Trophoblast cell (in vitro differentiated cells and primary cell): ENCODE measurements at regions not wholly inside any gene's neighbourhood (a gene's known extent, or its start where the extent isn't known, plus 50 kb on each side); places are given as distances from the start of the nearest gene placed in this dataset.
A peak's percentile ranks its signal among the peaks of the same experiment; 100 is the strongest.

Experiments
- DNase-seq, 2 donors: peaks; one replicate each; pipeline ENCODE4 v3.0.0-alpha.2; 2016
- H2AFZ ChIP-seq: 2 replicates; pipeline ENCODE4 v1.6.1; 2013; ENCODE audit warnings: low read length, moderate library complexity, mild to moderate bottlenecking; ENCODE audit not compliant: insufficient read depth, poor library complexity
- H2AK5ac ChIP-seq: 2 replicates; pipeline ENCODE4 v1.6.1; 2013; ENCODE audit warnings: mild to moderate bottlenecking, low read length
- H2BK120ac ChIP-seq: 2 replicates; pipeline ENCODE4 v1.6.1; 2013; ENCODE audit warnings: low read length, mild to moderate bottlenecking, moderate library complexity; ENCODE audit not compliant: insufficient read depth, poor library complexity
- H2BK12ac ChIP-seq: 2 replicates; pipeline ENCODE4 v1.6.1; 2013; ENCODE audit warnings: mild to moderate bottlenecking, low read length, moderate library complexity
- H2BK5ac ChIP-seq: 2 replicates; pipeline ENCODE4 v1.6.1; 2013; ENCODE audit warnings: low read length, low read depth, moderate library complexity, mild to moderate bottlenecking; ENCODE audit not compliant: poor library complexity
- H3K14ac ChIP-seq: 2 replicates; pipeline ENCODE4 v1.6.1; 2013; ENCODE audit warnings: mild to moderate bottlenecking, low read length
- H3K18ac ChIP-seq: 2 replicates; pipeline ENCODE4 v1.6.1; 2013; ENCODE audit warnings: mild to moderate bottlenecking, low read length
- H3K23ac ChIP-seq: 2 replicates; pipeline ENCODE4 v1.6.1; 2013; ENCODE audit warnings: low read length
- H3K27ac ChIP-seq: 2 replicates; pipeline ENCODE4 v1.5.1; 2013; ENCODE audit warnings: low read depth, mild to moderate bottlenecking, inconsistent platforms, low read length, moderate library complexity
- H3K27me3 ChIP-seq: 2 replicates; pipeline ENCODE4 v1.6.1; 2013; ENCODE audit warnings: inconsistent platforms, mild to moderate bottlenecking, low read length, moderate library complexity; ENCODE audit not compliant: insufficient read depth
- H3K36me3 ChIP-seq, 2 experiments: 1 replicate in 1 of 2; 2 replicates in 1 of 2; pipeline ENCODE4 v1.6.1; 2013; ENCODE audit warnings: low read length in 2 of 2, mild to moderate bottlenecking in 2 of 2, moderate library complexity in 1 of 2; ENCODE audit not compliant: insufficient read depth in 2 of 2, control insufficient read depth in 1 of 2
- H3K4ac ChIP-seq: 2 replicates; pipeline ENCODE4 v1.6.1; 2013; ENCODE audit warnings: low read depth, mild to moderate bottlenecking, low read length, moderate library complexity
- H3K4me1 ChIP-seq, 2 experiments: 1 replicate in 1 of 2; 2 replicates in 1 of 2; pipeline ENCODE4 v1.6.1; 2013; ENCODE audit warnings: low read length in 2 of 2, mild to moderate bottlenecking in 2 of 2, moderate library complexity in 1 of 2; ENCODE audit not compliant: insufficient read depth in 2 of 2, control insufficient read depth in 1 of 2
- H3K4me2 ChIP-seq: 2 replicates; pipeline ENCODE4 v1.6.1; 2013; ENCODE audit warnings: inconsistent platforms, mild to moderate bottlenecking, low read length, moderate library complexity
- H3K4me3 ChIP-seq: 2 replicates; pipeline ENCODE4 v1.5.1; 2013; ENCODE audit warnings: mild to moderate bottlenecking, low read depth, low read length, inconsistent platforms
- H3K79me1 ChIP-seq: one replicate; pipeline ENCODE4 v1.6.1; 2013; ENCODE audit warnings: low read length
- H3K79me2 ChIP-seq: 2 replicates; pipeline ENCODE4 v1.6.1; 2013; ENCODE audit warnings: low read length, mild to moderate bottlenecking; ENCODE audit not compliant: control insufficient read depth, insufficient read depth, poor library complexity
- H3K9ac ChIP-seq: 2 replicates; pipeline ENCODE4 v1.6.1; 2013; ENCODE audit warnings: mild to moderate bottlenecking, low read length
- H3K9me3 ChIP-seq: 2 replicates; pipeline ENCODE4 v1.6.1; 2013; ENCODE audit warnings: low read depth, mild to moderate bottlenecking, control low read depth, inconsistent platforms, low read length; ENCODE audit not compliant: insufficient read depth
- H4K12ac ChIP-seq: 2 replicates; pipeline ENCODE4 v1.6.1; 2013; ENCODE audit warnings: low read depth, mild to moderate bottlenecking, low read length, moderate library complexity
- H4K8ac ChIP-seq: 2 replicates; pipeline ENCODE4 v1.6.1; 2013; ENCODE audit warnings: low read depth, mild to moderate bottlenecking, low read length, moderate library complexity
- H4K91ac ChIP-seq: one replicate; pipeline ENCODE4 v1.6.1; 2013; ENCODE audit warnings: low read depth, mild to moderate bottlenecking, low read length, moderate library complexity
- WGBS: extraction: QIAGEN DNeasy Blood & Tissue Kit; methylation state at CpG from one replicate; pipeline ENCODE4 v1.1.7; 2013; ENCODE audit warnings: missing lambda C conversion rate; ENCODE audit not compliant: insufficient read length, insufficient coverage; ENCODE audit errors: extremely low coverage; 5-methylcytosine and 5-hydroxymethylcytosine counted together

GRCh38 chr1:5718831-5719632 lies 273.2 kb downstream of the NPHP4 start:
- H3K4ac ChIP-seq, result no peak overlapping the region
- H3K4me1 ChIP-seq, result peaks cover 12 to 16% of the 10 kb centered on the region in 2 experiments
- no peak overlapping the region for H4K8ac ChIP-seq
- no peak overlapping the region for H3K18ac ChIP-seq
- DNase-seq, result no peak
- no peak overlapping the region for H2AFZ ChIP-seq
- H2AK5ac ChIP-seq, result no peak overlapping the region
- H3K27me3 ChIP-seq, result no peaks in the 10 kb centered on the region
- H2BK120ac ChIP-seq, result no peak overlapping the region
- peaks cover 8% of the 10 kb centered on the region for H3K79me1 ChIP-seq
- H3K9ac ChIP-seq, result no peak overlapping the region
- no peak overlapping the region for H2BK5ac ChIP-seq
- no peak overlapping the region for H3K4me2 ChIP-seq
- H2BK12ac ChIP-seq, result peak overlapping the region; percentile 68
- no CpG with 5 or more reads among the region's 34 CpGs for WGBS
- H3K36me3 ChIP-seq, result no peaks in the 10 kb centered on the region
- no peak overlapping the region for H3K4me3 ChIP-seq
- no peak overlapping the region for H3K23ac ChIP-seq
- no peaks in the 10 kb centered on the region for H3K79me2 ChIP-seq
- H4K91ac ChIP-seq, result peak overlapping the region; percentile 18
- H3K27ac ChIP-seq, result no peak overlapping the region
- H3K9me3 ChIP-seq, result peaks cover 3% of the 10 kb centered on the region
- H4K12ac ChIP-seq, result no peak overlapping the region
- no peak overlapping the region for H3K14ac ChIP-seq

- no peak overlapping the region for H3K9ac ChIP-seq
- no peaks in the 10 kb centered on the region for H3K27me3 ChIP-seq
- peak overlapping the region; percentile 39 for H3K14ac ChIP-seq
- peak overlapping the region; percentile 24 for H3K4me2 ChIP-seq
- H3K4me1 ChIP-seq, result peaks cover 12 to 16% of the 10 kb centered on the region in 2 experiments
- WGBS, result no CpG with 5 or more reads among the region's 11 CpGs
- H2BK12ac ChIP-seq, result peak overlapping the region; percentile 38
- no peak overlapping the region for H3K4me3 ChIP-seq
- H3K27ac ChIP-seq, result peak overlapping the region; percentile 29
- H4K12ac ChIP-seq, result no peak overlapping the region
- no peak overlapping the region for H2AFZ ChIP-seq
- peak overlapping the region; percentile 50 for H4K91ac ChIP-seq
- H2BK120ac ChIP-seq, result peak overlapping the region; percentile 57
- H3K18ac ChIP-seq, result no peak overlapping the region
- peak overlapping the region; percentile 46 for H2BK5ac ChIP-seq
- H2AK5ac ChIP-seq, result peak overlapping the region; percentile 44
- no peaks in the 10 kb centered on the region for H3K36me3 ChIP-seq
- peaks cover 6% of the 10 kb centered on the region for H3K9me3 ChIP-seq
- H3K79me2 ChIP-seq, result no peaks in the 10 kb centered on the region
- H3K4ac ChIP-seq, result no peak overlapping the region
- H3K79me1 ChIP-seq, result peaks cover 8% of the 10 kb centered on the region
- peak overlapping the region; percentile 39 for H4K8ac ChIP-seq
- no peak for DNase-seq
- no peak overlapping the region for H3K23ac ChIP-seq
Observed at GRCh38 chr1:5717031-5717682, 275.1 kb downstream of the NPHP4 start.

GRCh38 chr1:5716126-5716525 lies 276.1 kb downstream of the NPHP4 start:
- Histone ChIP-seq H3K9me3 (peaks cover 6% of the 10 kb centered on the region), H3K4me1 (peaks cover 12 to 16% of the 10 kb centered on the region in 2 experiments), H3K14ac (no peak overlapping the region), H4K8ac (no peak overlapping the region), H3K27me3 (no peaks in the 10 kb centered on the region), H4K12ac (no peak overlapping the region), H3K79me2 (no peaks in the 10 kb centered on the region), H2BK12ac (no peak overlapping the region), H3K4ac (no peak overlapping the region), H2AFZ (no peak overlapping the region), H3K18ac (no peak overlapping the region), H3K79me1 (peaks cover 8% of the 10 kb centered on the region), H2BK5ac (no peak overlapping the region), H4K91ac (no peak overlapping the region), H3K27ac (no peak overlapping the region), H3K23ac (no peak overlapping the region), H3K4me2 (no peak overlapping the region), H2AK5ac (no peak overlapping the region), H3K4me3 (no peak overlapping the region), H3K9ac (no peak overlapping the region), H2BK120ac (no peak overlapping the region), H3K36me3 (no peaks in the 10 kb centered on the region)
- WGBS, result no CpG with 5 or more reads among the region's 6 CpGs
- DNase-seq, result no peak

GRCh38 chr1:5713101-5714010 lies 278.9 kb downstream of the NPHP4 start:
- H4K91ac ChIP-seq, result no peak overlapping the region
- no peak overlapping the region for H3K23ac ChIP-seq
- H2AFZ ChIP-seq, result no peak overlapping the region

More at GRCh38 chr1:5713101-5714010, 278.9 kb downstream of the NPHP4 start:
- no peak overlapping the region for H3K18ac ChIP-seq
- no peaks in the 10 kb centered on the region for H3K36me3 ChIP-seq
- H3K14ac ChIP-seq, result no peak overlapping the region
- H4K8ac ChIP-seq, result no peak overlapping the region
- no peak overlapping the region for H2BK5ac ChIP-seq
- H3K27me3 ChIP-seq, result no peaks in the 10 kb centered on the region
- no peak overlapping the region for H3K4ac ChIP-seq
- H2AK5ac ChIP-seq, result no peak overlapping the region
- no peaks in the 10 kb centered on the region for H3K79me2 ChIP-seq
- H2BK12ac ChIP-seq, result no peak overlapping the region
- H3K79me1 ChIP-seq, result peaks cover 8% of the 10 kb centered on the region
- H3K4me3 ChIP-seq, result no peak overlapping the region
- DNase-seq, result no peak
- no peak overlapping the region for H4K12ac ChIP-seq
- peaks cover 7% of the 10 kb centered on the region for H3K9me3 ChIP-seq
- H2BK120ac ChIP-seq, result no peak overlapping the region
- H3K4me2 ChIP-seq, result no peak overlapping the region
- no peak overlapping the region for H3K9ac ChIP-seq
- no peak overlapping the region for H3K27ac ChIP-seq
- peaks cover 12 to 16% of the 10 kb centered on the region in 2 experiments for H3K4me1 ChIP-seq
- no CpG with 5 or more reads among the region's 36 CpGs for WGBS
